ENCODE measurements at regions not wholly inside any gene's neighbourhood (a gene's known extent, or its start where the extent isn't known, plus 50 kb on each side); places are given as distances from the start of the nearest gene placed in this dataset.

- Histone ChIP-seq H3K36me3 (ENCODE audit: insufficient read depth, low read length) (no peaks in the 10 kb centered on the region), H3K9me3 (replicated peaks; ENCODE audit: low read length) (no peaks in the 10 kb centered on the region), H3K4me2 (ENCODE audit: low read length) (no peak overlapping the region), H3K27me3 (ENCODE audit: control insufficient read depth, insufficient read depth, low read length) (no peaks in the 10 kb centered on the region), H3K9ac (ENCODE audit: low read depth, low read length) (no peak overlapping the region), H3K4me3 (ENCODE audit: low read length) (no peak overlapping the region), H3K4me1 (ENCODE audit: control insufficient read depth, insufficient read depth, low read length) (no peaks in the 10 kb centered on the region)
Measured at GRCh38 chr14:98944989-98945388, 327.0 kb downstream of the BCL11B start.

GRCh38 chr14:98945611-98946570 is 326.1 kb downstream of the BCL11B start:
- Histone ChIP-seq H3K4me2 (ENCODE audit: low read length) (no peak overlapping the region), H3K4me1 (ENCODE audit: control insufficient read depth, insufficient read depth, low read length) (no peaks in the 10 kb centered on the region), H3K4me3 (ENCODE audit: low read length) (no peak overlapping the region), H3K36me3 (ENCODE audit: insufficient read depth, low read length) (no peaks in the 10 kb centered on the region), H3K9ac (ENCODE audit: low read depth, low read length) (no peak overlapping the region), H3K27me3 (ENCODE audit: control insufficient read depth, insufficient read depth, low read length) (no peaks in the 10 kb centered on the region), H3K9me3 (replicated peaks; ENCODE audit: low read length) (peaks cover under 1% of the 10 kb centered on the region)

- Histone ChIP-seq H3K36me3 (ENCODE audit: insufficient read depth, low read length) (no peaks in the 10 kb centered on the region), H3K9ac (ENCODE audit: low read depth, low read length) (no peak overlapping the region), H3K4me2 (ENCODE audit: low read length) (no peak overlapping the region), H3K4me1 (ENCODE audit: control insufficient read depth, insufficient read depth, low read length) (no peaks in the 10 kb centered on the region), H3K9me3 (replicated peaks; ENCODE audit: low read length) (peaks cover 5% of the 10 kb centered on the region), H3K4me3 (ENCODE audit: low read length) (no peak overlapping the region), H3K27me3 (ENCODE audit: control insufficient read depth, insufficient read depth, low read length) (no peaks in the 10 kb centered on the region)
Measured at GRCh38 chr14:98946940-98947339, 325.1 kb downstream of the BCL11B start.

GRCh38 chr14:98947911-98948595 is 323.9 kb downstream of the BCL11B start:
- H3K27me3 ChIP-seq (ENCODE audit: control insufficient read depth, insufficient read depth, low read length), result no peaks in the 10 kb centered on the region
- no peak overlapping the region for H3K9ac ChIP-seq (ENCODE audit: low read depth, low read length)
- no peaks in the 10 kb centered on the region for H3K36me3 ChIP-seq (ENCODE audit: insufficient read depth, low read length)
- H3K4me3 ChIP-seq (ENCODE audit: low read length), result no peak overlapping the region
- no peak overlapping the region for H3K4me2 ChIP-seq (ENCODE audit: low read length)
- H3K4me1 ChIP-seq (ENCODE audit: control insufficient read depth, insufficient read depth, low read length), result peaks cover 4% of the 10 kb centered on the region
- H3K9me3 ChIP-seq (replicated peaks; ENCODE audit: low read length), result peaks cover 5% of the 10 kb centered on the region

GRCh38 chr14:98949051-98949450 is 322.9 kb downstream of the BCL11B start:
- H3K9me3 ChIP-seq (replicated peaks; ENCODE audit: low read length), result peaks cover 5% of the 10 kb centered on the region
- no peak overlapping the region for H3K4me2 ChIP-seq (ENCODE audit: low read length)
- H3K27me3 ChIP-seq (ENCODE audit: control insufficient read depth, insufficient read depth, low read length), result no peaks in the 10 kb centered on the region
- H3K36me3 ChIP-seq (ENCODE audit: insufficient read depth, low read length), result no peaks in the 10 kb centered on the region
- no peak overlapping the region for H3K9ac ChIP-seq (ENCODE audit: low read depth, low read length)
- H3K4me1 ChIP-seq (ENCODE audit: control insufficient read depth, insufficient read depth, low read length), result peaks cover 12% of the 10 kb centered on the region
- no peak overlapping the region for H3K4me3 ChIP-seq (ENCODE audit: low read length)

- no peak overlapping the region for H3K4me2 ChIP-seq (ENCODE audit: low read length)
- no peaks in the 10 kb centered on the region for H3K36me3 ChIP-seq (ENCODE audit: insufficient read depth, low read length)
- no peaks in the 10 kb centered on the region for H3K27me3 ChIP-seq (ENCODE audit: control insufficient read depth, insufficient read depth, low read length)
- H3K4me1 ChIP-seq (ENCODE audit: control insufficient read depth, insufficient read depth, low read length), result peaks cover 12% of the 10 kb centered on the region
- no peak overlapping the region for H3K9ac ChIP-seq (ENCODE audit: low read depth, low read length)
- H3K4me3 ChIP-seq (ENCODE audit: low read length), result no peak overlapping the region
- H3K9me3 ChIP-seq (replicated peaks; ENCODE audit: low read length), result peaks cover 5% of the 10 kb centered on the region
Measured at GRCh38 chr14:98949481-98950135, 322.4 kb downstream of the BCL11B start.

- H3K36me3 ChIP-seq (ENCODE audit: insufficient read depth, low read length), result no peaks in the 10 kb centered on the region
- no peak overlapping the region for H3K9ac ChIP-seq (ENCODE audit: low read depth, low read length)
- H3K9me3 ChIP-seq (replicated peaks; ENCODE audit: low read length), result peaks cover 5% of the 10 kb centered on the region
- no peak overlapping the region for H3K4me3 ChIP-seq (ENCODE audit: low read length)
- H3K4me2 ChIP-seq (ENCODE audit: low read length), result no peak overlapping the region
- peaks cover 12% of the 10 kb centered on the region for H3K4me1 ChIP-seq (ENCODE audit: control insufficient read depth, insufficient read depth, low read length)
- H3K27me3 ChIP-seq (ENCODE audit: control insufficient read depth, insufficient read depth, low read length), result no peaks in the 10 kb centered on the region
Measured at GRCh38 chr14:98950353-98950895, 321.6 kb downstream of the BCL11B start.

- Histone ChIP-seq H3K9me3 (replicated peaks; ENCODE audit: low read length) (peaks cover 7% of the 10 kb centered on the region), H3K36me3 (ENCODE audit: insufficient read depth, low read length) (no peaks in the 10 kb centered on the region), H3K9ac (ENCODE audit: low read depth, low read length) (no peak overlapping the region), H3K27me3 (ENCODE audit: control insufficient read depth, insufficient read depth, low read length) (no peaks in the 10 kb centered on the region), H3K4me2 (ENCODE audit: low read length) (no peak overlapping the region), H3K4me3 (ENCODE audit: low read length) (no peak overlapping the region), H3K4me1 (ENCODE audit: control insufficient read depth, insufficient read depth, low read length) (peaks cover 12% of the 10 kb centered on the region)
Measured at GRCh38 chr14:98951031-98951430, 321.0 kb downstream of the BCL11B start.

GRCh38 chr14:98951521-98952152 is 320.4 kb downstream of the BCL11B start:
- no peak overlapping the region for H3K9ac ChIP-seq (ENCODE audit: low read depth, low read length)
- no peaks in the 10 kb centered on the region for H3K27me3 ChIP-seq (ENCODE audit: control insufficient read depth, insufficient read depth, low read length)
- no peak overlapping the region for H3K4me3 ChIP-seq (ENCODE audit: low read length)
- H3K4me2 ChIP-seq (ENCODE audit: low read length), result no peak overlapping the region
- peaks cover 12% of the 10 kb centered on the region for H3K4me1 ChIP-seq (ENCODE audit: control insufficient read depth, insufficient read depth, low read length)
- H3K36me3 ChIP-seq (ENCODE audit: insufficient read depth, low read length), result no peaks in the 10 kb centered on the region
- H3K9me3 ChIP-seq (replicated peaks; ENCODE audit: low read length), result peaks cover 8% of the 10 kb centered on the region

- Histone ChIP-seq H3K9me3 (replicated peaks; ENCODE audit: low read length) (peaks cover 8% of the 10 kb centered on the region), H3K27me3 (ENCODE audit: control insufficient read depth, insufficient read depth, low read length) (no peaks in the 10 kb centered on the region), H3K4me1 (ENCODE audit: control insufficient read depth, insufficient read depth, low read length) (peaks cover 17% of the 10 kb centered on the region), H3K4me3 (ENCODE audit: low read length) (no peak overlapping the region), H3K4me2 (ENCODE audit: low read length) (no peak overlapping the region), H3K9ac (ENCODE audit: low read depth, low read length) (no peak overlapping the region), H3K36me3 (ENCODE audit: insufficient read depth, low read length) (no peaks in the 10 kb centered on the region)
Measured at GRCh38 chr14:98952593-98953350, 319.2 kb downstream of the BCL11B start.

Data from skeletal muscle satellite cell (primary cell).